ENCODE measurements at regions not wholly inside any gene's neighbourhood (a gene's known extent, or its start where the extent isn't known, plus 50 kb on each side); places are given as distances from the start of the nearest gene placed in this dataset.
"Not testable (repeated sequence)": the region's sequence is repeated elsewhere in the genome, so short reads cannot be mapped to it uniquely, and the experiment has no call there.

DNA sequence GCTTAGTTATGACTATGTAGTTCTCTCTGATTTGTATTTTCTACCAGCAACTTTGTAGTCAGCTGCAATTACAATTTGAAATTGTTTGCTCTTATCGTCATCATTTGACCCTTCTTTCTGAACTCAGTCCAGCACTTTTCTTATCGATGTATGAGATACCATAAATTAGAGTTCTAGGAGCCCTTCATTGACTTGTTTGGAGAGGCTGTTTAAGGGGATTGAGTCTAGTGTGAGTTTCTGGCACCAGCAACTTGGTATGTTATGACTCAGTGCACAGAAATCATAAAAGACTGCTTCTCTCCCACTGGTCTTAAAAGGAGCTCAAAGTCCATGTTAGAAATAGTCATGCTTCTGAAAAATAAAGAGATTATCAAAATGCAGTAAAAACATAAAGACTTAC is 190.3 kb downstream of the TENT5A start:
- peak; percentile 49 for DNase-seq (ENCODE audit: low spot score)

- DNase-seq (ENCODE audit: low spot score): no peak
Measured at GRCh38 chr6:81561731-81562130, 190.8 kb downstream of the TENT5A start.

DNA sequence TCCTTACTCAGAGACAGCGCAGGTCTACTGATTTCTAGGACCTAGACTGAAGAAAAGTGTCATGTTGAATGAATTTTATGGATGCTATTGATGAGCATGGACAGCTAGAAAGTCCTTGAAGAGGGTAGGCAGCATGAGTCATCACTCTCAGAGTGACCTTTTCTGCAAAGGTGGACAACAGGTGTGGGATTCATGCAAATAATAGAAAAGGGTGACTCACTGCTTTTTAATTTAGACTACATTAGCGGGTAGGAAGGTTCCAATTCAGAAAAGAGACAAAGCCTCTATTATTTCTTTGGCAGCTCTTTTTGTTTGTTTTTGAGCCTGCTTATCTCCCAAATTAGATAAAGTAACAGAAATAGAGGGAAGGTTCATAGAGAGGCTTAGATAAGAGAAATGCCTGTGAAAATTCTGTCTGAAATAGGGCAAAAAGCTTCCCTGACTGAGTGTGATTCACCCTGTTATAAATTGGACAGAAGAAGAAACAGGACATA is 191.4 kb downstream of the TENT5A start:
- no peak for DNase-seq (ENCODE audit: low spot score)

DNA sequence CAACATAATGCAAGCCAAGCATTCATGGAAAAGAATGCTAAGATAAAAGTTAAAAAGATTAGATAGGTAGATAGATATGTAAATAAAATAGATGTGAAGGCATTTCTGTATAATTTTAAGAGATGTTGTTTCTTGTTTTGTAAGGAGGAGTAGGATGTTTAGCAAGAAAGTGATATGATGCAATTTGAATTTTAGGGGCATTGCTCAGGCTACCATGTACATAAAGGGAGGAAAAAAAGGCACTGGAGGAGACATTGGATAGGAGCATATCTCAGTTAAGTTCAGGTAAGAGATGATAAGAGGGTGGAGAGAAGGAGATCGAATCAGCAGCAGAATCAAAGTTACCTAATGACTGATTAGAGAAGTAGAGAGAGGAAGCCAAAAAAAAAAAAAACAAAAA is 194.7 kb downstream of the TENT5A start:
- DNase-seq (ENCODE audit: low spot score): no peak

GRCh38 chr6:81556551-81556950 is 195.9 kb downstream of the TENT5A start:
- no peak for DNase-seq (ENCODE audit: low spot score)

GRCh38 chr6:81553216-81553615 is 199.3 kb downstream of the TENT5A start:
- DNase-seq (ENCODE audit: low spot score): no peak

DNA sequence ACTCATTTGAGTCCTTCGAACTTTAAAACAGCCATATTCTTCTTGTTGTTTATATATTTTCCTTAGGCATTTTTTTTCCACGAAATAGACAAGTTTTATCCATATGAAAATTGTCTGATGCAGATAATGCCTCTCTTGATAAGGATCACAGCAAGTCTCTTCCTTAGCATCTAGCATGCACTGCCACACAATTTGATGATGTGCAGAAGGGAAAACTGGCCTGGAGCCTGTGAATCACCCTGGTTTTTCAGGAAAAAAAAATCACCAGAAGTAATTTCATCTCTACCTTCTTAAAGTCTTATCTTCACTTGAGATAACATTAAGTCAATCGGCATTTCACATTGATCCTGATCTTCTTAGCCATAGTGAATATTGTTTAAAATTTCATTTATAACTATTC is 199.8 kb downstream of the TENT5A start:
- no peak for DNase-seq (ENCODE audit: low spot score)

DNA sequence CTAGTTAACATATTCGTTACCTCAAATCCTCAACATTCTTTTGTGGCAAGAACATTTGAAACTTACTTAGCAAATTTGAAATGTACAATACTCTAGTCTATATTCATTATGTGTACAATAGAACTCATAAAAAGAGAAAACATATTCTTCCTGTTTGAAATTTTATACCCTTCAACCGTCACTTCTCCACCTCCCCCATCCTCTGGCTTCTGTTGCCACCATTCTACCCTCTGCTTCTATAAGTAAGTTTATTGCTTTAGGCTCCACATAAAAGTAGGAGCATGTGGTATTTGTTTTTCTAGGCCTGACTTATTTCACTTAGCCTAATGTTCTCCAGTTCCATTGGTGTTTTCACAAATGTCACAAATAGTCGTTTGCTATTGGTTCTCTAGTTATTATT is 205.3 kb downstream of the TENT5A start:
- DNase-seq (ENCODE audit: low spot score): no peak

DNA sequence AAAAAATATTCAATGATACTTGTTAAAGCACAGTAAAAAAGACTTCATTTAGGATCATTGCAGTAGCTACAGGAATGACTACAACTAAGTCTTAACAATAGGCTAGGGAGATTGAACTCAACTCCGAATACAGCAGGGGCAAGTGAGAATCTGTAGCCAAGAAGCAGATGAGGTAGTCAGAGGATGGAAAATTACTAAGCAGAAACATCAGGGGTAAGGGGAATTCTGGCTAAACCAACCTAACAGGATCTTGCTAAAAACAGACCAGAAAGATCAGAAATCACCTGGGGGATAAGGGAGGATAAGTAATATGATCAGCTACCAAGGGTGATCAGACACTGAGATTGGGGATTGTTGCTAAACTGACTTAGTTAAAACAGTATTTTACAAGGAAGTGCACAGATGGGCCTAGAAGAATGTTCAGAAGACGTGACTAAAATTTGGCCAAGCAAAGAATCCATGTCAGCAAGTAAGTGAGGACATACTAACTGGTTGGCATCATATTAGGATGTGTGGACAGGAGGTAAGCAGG is 217.5 kb downstream of the TENT5A start:
- DNase-seq (ENCODE audit: low spot score): no peak

DNA sequence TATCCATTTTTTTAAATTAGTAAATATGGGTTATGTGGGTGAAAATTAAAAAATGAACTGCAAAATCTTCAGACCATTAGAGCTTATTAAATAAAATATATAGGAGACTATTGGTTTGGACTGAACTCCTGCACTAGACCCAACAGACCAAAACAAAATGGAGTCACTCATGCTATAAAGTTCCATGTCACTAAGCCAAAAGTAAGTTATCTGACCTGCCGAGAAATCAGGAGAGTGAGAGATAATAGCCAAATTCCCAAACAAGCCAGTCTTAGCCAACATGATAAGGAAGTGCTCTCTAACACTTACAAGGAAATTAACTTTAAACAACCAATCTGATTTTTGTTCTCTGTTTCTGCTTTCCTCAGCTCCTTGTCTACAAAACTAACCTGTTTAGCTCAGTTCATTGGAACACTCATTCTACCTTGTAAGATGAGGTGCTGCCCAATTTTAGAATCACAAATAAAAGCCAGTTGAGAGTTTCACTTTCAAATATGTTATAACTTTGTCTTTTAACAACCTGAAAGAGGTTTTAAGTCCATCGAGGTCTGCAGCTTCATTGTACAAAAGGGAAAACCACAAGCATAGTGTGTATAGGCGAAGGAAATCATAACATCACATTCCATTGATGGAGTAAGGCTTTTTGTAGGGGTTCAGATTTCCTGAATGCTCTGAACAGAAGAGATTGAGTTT is 220.5 kb downstream of the TENT5A start:
- no peak for DNase-seq (ENCODE audit: low spot score)

DNA sequence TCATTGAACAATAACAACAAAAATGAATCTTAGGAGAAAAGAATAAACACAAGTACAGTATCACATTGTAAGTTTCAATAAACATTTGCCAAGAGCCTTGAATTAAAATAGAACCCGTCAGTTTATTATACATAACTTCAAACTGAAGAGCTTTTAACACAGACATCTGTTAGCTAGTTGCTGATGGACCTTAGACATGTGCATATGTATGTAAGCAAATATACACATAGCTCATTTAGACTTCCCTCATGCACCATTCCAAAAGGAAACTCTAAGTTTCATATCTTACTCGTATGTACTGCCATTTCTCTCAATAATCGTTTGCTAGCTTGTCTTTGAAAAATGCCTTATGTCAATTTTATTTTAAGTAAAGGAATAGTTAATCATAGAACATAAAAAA is 235.0 kb downstream of the TENT5A start:
- no peak for DNase-seq (ENCODE audit: low spot score)

GRCh38 chr6:81515562-81516453 is 236.7 kb downstream of the TENT5A start:
- peak; percentile 5 for DNase-seq (ENCODE audit: low spot score)

DNA sequence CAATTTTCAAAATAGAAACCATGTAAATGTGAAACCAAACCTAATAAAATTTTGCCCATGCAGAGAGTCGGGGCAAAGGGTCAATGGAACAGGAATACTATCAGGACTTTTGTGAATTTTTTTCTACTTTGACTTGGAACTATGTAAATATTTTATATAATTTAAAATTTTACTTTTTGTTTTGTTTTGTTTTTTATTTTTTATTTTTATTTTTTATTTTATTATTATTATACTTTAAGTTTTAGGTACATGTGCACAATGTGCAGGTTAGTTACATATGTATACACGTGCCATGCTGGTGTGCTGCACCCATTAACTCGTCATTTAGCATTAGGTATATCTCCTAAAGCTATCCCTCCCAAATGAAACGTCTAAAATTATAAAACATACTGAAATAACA is 238.3 kb downstream of the TENT5A start:
- DNase-seq (ENCODE audit: low spot score): not testable (repeated sequence)

DNA sequence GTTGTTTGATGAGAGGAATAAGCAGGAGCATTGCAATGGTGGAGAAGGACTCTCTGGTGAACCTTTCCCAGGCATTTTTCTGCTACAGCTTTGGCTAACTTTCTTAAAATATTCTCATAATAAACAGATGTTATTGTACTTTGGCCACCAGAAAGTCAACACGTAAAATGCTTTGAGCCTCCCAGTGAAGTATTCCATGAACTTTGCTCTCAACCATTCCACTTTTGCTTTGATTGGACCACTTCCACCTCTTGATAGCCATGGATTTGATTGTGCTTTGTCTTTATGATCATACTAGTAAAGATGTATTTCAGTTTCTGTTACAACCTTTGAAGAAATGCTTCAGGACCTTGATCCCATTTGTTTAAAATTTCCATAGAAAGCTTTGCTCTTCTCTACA is 241.1 kb downstream of the TENT5A start:
- no peak for DNase-seq (ENCODE audit: low spot score)

DNA sequence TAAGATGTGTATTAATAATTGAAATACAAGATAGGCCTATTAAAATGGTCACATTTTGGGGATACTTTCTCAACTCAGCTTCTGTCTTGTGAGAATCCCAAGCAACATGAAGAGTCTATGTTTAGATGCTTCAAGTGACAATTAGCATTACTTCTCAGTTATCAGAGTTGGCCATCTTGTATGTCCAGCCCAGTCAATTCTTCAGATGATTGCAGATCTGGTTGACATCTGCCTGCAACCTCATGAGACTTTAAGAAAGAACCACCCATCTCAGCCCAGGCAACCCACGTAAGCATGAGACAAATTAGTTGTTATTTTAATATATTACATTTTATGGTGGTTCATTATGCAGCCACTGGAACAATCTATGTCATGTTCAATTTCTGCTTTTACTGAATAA is 256.5 kb downstream of the TENT5A start:
- no peak for DNase-seq (ENCODE audit: low spot score)

GRCh38 chr6:81491454-81492101 is 260.9 kb downstream of the TENT5A start:
- DNase-seq (ENCODE audit: low spot score): no peak

DNA sequence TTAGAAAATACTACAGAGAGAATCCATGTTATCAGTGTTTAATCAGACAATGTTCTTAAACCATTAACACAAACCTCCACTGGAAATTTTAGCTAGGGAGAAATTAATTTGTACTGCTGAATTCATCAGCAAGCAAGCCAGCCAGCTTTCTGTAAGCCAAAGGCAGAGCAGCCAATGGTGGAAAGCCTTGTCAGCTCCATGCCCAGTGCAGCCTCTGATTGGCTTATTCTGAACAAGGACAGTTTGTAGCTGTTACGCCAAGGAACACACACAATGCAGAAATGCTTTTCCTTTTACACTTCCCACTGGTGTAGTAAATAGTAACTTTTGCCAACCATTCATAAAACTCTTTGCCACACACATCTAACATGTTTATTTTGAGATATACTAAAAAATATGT is 265.0 kb downstream of the TENT5A start:
- peak; percentile 59 for DNase-seq (ENCODE audit: low spot score)

GRCh38 chr6:81486234-81486633 is 266.2 kb downstream of the TENT5A start:
- DNase-seq (ENCODE audit: low spot score): no peak

DNA sequence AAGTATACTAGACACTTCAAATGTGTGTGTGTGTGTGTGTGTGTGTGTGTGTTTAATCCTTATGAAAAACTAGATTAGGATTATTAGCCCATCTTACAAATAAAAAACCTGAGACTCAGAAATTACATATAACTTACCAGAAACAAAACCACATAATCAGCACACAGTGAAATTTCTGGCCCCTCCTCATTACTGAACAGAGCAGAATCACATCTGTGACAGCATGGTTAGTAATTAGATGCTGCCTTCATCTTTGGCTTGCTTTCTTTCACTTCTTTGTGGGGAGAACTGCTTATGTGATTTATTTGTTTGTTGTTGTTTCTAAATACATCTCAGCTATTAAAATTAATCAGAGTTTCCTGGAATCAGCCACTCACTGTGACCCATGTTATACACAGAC is 267.1 kb downstream of the TENT5A start:
- DNase-seq (ENCODE audit: low spot score): no peak

- DNase-seq (ENCODE audit: low spot score): no peak
Measured at GRCh38 chr6:81484251-81484650, 268.2 kb downstream of the TENT5A start.

DNA sequence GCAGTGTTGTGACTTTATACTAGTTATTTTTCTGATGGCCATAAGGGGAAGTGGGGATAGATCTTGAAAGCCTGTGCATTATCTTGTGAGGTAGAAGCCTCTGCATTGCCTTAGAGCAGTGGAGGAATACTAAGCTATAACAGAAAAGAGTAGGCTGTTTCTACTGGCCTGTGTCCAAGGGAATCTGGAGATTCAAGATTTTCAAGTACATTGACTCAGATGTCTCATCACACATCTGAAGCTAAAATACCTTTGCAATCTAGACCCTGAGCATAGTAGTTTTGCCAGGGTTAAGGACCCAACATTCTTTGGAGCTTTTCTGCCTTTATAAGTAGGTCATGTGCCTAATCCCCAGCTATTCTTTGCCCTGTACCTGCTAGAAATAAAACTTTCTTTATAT is 272.3 kb downstream of the TENT5A start:
- DNase-seq (ENCODE audit: low spot score): no peak

- peak; percentile 14 for DNase-seq (ENCODE audit: low spot score)
Measured at GRCh38 chr6:81476881-81477280, 275.6 kb downstream of the TENT5A start.

GRCh38 chr6:81475646-81476045 is 276.8 kb downstream of the TENT5A start:
- DNase-seq (ENCODE audit: low spot score): no peak
